ENCODE measurements at regions not wholly inside any gene's neighbourhood (a gene's known extent, or its start where the extent isn't known, plus 50 kb on each side); places are given as distances from the start of the nearest gene placed in this dataset.

DNA sequence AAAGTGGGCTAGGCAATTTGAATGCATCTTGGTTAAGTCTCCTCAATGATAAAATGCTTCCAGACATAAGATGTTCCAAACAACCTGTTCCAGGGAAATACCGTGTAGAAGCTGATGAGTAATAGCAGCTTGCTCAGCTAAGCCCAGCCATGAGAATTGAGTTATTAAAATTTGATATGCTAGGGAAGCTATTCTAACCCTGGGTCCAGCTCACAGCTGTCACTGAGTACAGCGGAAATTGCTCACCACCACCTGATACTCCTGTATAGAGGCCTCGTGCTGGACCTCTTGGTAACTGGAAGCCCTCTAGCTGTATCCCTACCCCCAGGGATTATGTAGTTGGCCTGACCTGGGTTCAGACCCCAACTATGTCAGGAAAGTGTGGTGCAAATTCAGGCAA is 521.3 kb upstream of the TRPC7 start:
- Histone ChIP-seq H3K9ac (ENCODE audit: control insufficient read depth, insufficient read depth, low read length) (no peak overlapping the region), H3K79me2 (ENCODE audit: control insufficient read depth, insufficient read depth, low read length) (no peaks in the 10 kb centered on the region), H3K27me3 (replicated peaks in 1 of 2; ENCODE audit: control insufficient read depth in 2 of 2, insufficient read depth in 2 of 2, low read length in 1 of 2) (no peaks in the 10 kb centered on the region), H3K4me3 (no peak overlapping the region), H3K27ac (ENCODE audit: control insufficient read depth, insufficient read depth) (no peak overlapping the region), H3K9me3 (replicated peaks; ENCODE audit: control insufficient read depth, insufficient read depth, low read length) (no peaks in the 10 kb centered on the region; the same call in 2 of the 3 replicates), H3K4me2 (ENCODE audit: control insufficient read depth, insufficient read depth) (no peak overlapping the region), H3K36me3 (ENCODE audit: control insufficient read depth in 2 of 2, insufficient read depth in 2 of 2, low read length in 1 of 2) (no peaks in the 10 kb centered on the region), H3K4me1 (ENCODE audit: control insufficient read depth, insufficient read depth, low read length) (no peaks in the 10 kb centered on the region), H2AFZ (ENCODE audit: control insufficient read depth, low read depth, low read length) (no peak overlapping the region), H4K20me1 (ENCODE audit: control insufficient read depth, insufficient read depth) (no peaks in the 10 kb centered on the region)
- no peak for DNase-seq (ENCODE audit: low read depth, low spot score)
- intact Hi-C loops (cut with micrococcal nuclease; ENCODE audit: unreplicated experiment): no loop called here
- no peak for ATAC-seq
- WGBS (ENCODE audit: insufficient coverage, insufficient replicate concordance, low lambda C conversion rate, missing lambda C conversion rate): 14% methylated on average over 3 of the region's 3 CpGs
- POLR2A ChIA-PET: no interaction called here
- BruUV-seq (replicated peaks): no TSS peak
- no peak for FAIRE-seq
- RAD21 ChIA-PET (ENCODE audit: unreplicated experiment): no interaction called here
- TF ChIP-seq FOXK2 (IDR thresholded peaks at IDR 0.05) (no peak), SRF (IDR thresholded peaks at IDR 0.05; ENCODE audit: low read depth in 2 of 2, low read length in 2 of 2) (no peak), ESRRA (IDR thresholded peaks at IDR 0.05; ENCODE audit: low read length) (no peak), MEF2A (IDR thresholded peaks at IDR 0.05; ENCODE audit: insufficient read depth, low read depth, low read length) (no peak)
- SMC1A ChIA-PET (ENCODE audit: uncharacterized antibody, unreplicated experiment): no interaction called here
- in situ Hi-C loops (cut with MboI): no loop called here
- CTCF ChIA-PET: no interaction called here

DNA sequence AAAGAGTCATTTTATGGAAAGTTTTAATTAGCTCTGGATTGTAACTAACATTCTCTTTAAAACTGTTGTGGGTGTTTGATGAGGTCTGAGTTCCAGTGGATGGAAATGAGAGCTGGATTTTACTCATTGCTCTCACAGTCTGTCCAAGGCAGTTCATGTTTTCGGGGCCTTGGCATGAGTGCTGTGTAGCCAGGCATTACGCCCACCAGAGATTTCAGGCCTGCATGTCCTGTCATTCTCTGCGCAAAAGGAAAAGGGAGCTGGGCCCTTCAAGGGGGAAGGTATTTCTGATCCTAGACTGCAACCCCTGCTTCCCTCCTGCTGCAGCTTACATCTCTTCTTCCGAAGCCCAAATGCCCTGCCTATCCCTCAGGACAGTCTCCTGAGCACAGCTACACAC is 499.6 kb upstream of the TRPC7 start:
- RAD21 ChIA-PET (ENCODE audit: unreplicated experiment): no interaction called here
- Histone ChIP-seq H3K4me1 (ENCODE audit: control insufficient read depth, insufficient read depth, low read length) (no peaks in the 10 kb centered on the region), H3K4me3 (no peak overlapping the region), H3K36me3 (ENCODE audit: control insufficient read depth in 2 of 2, insufficient read depth in 2 of 2, low read length in 1 of 2) (no peaks in the 10 kb centered on the region), H3K27ac (ENCODE audit: control insufficient read depth, insufficient read depth) (no peak overlapping the region), H3K79me2 (ENCODE audit: control insufficient read depth, insufficient read depth, low read length) (no peaks in the 10 kb centered on the region), H3K9ac (ENCODE audit: control insufficient read depth, insufficient read depth, low read length) (no peak overlapping the region), H3K4me2 (ENCODE audit: control insufficient read depth, insufficient read depth) (no peak overlapping the region), H3K27me3 (replicated peaks in 1 of 2; ENCODE audit: control insufficient read depth in 2 of 2, insufficient read depth in 2 of 2, low read length in 1 of 2) (no peaks in the 10 kb centered on the region), H3K9me3 (replicated peaks; ENCODE audit: control insufficient read depth, insufficient read depth, low read length) (no peaks in the 10 kb centered on the region), H2AFZ (ENCODE audit: control insufficient read depth, low read depth, low read length) (no peak overlapping the region), H4K20me1 (ENCODE audit: control insufficient read depth, insufficient read depth) (no peaks in the 10 kb centered on the region)
- CTCF ChIA-PET: interaction anchor here (0.6 kb wide), 1 partner anchor 682 kb away, joined by 4 read pairs; no protein-coding TSS in a partner anchor
- intact Hi-C loops (cut with micrococcal nuclease; ENCODE audit: unreplicated experiment): no loop called here
- ATAC-seq (no peak), DNase-seq (ENCODE audit: low read depth, low spot score) (no peak), FAIRE-seq (no peak)
- POLR2A ChIA-PET: no interaction called here
- TF ChIP-seq REST (IDR thresholded peaks at IDR 0.05; ENCODE audit: low read depth, low read length) (no peak), IRF4 (IDR thresholded peaks at IDR 0.05; ENCODE audit: low read depth, low read length) (no peak), MXI1 (IDR thresholded peaks at IDR 0.05; ENCODE audit: low read depth, low read length) (no peak), STAT3 (IDR thresholded peaks at IDR 0.05; ENCODE audit: low read depth, low read length) (no peak), FOXM1 (IDR thresholded peaks at IDR 0.05; ENCODE audit: low read depth, low read length) (no peak), PRDM15 (CRISPR knock-in tag; IDR thresholded peaks at IDR 0.05) (no peak), MYC (IDR thresholded peaks at IDR 0.05; ENCODE audit: insufficient read depth, insufficient read length, insufficient replicate concordance, low read length, severe bottlenecking) (no peak), TARDBP (IDR thresholded peaks at IDR 0.05; ENCODE audit: borderline replicate concordance) (no peak), RAD51 (IDR thresholded peaks at IDR 0.05) (no peak)
- BruUV-seq (replicated peaks): no TSS peak
- 50% methylated on average over 4 of the region's 4 CpGs for WGBS (ENCODE audit: insufficient coverage, insufficient replicate concordance, low lambda C conversion rate, missing lambda C conversion rate)
- SMC1A ChIA-PET (ENCODE audit: uncharacterized antibody, unreplicated experiment): no interaction called here
- in situ Hi-C loops (cut with MboI): no loop called here

Measured in GM12878 (cell line).